ENCODE measurements at regions not wholly inside any gene's neighbourhood (a gene's known extent, or its start where the extent isn't known, plus 50 kb on each side); places are given as distances from the start of the nearest gene placed in this dataset.
"Not testable (repeated sequence)": the region's sequence is repeated elsewhere in the genome, so short reads cannot be mapped to it uniquely, and the experiment has no call there.

DNA sequence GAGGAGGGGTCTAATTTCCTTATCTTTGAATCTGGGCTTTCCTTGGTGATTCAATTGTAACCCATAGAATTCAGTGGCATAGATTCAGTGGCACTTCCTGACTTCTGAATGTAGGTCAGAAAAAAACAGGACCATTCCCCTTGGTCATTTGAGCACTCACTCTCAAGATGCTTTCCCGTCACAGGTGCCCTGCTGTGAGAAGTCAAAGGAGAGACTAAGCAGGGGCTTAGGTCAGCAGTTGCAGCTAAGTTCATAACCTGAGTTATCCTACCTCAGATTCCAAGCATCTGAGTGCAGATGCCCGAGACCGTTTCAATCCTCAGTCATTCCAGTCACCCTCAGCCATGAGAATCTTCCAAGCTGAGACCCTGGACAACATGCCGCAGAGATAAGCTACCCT, 506.6 kb downstream of the FRK start:
- no peaks in the 10 kb centered on the region for H3K27me3 Mint-ChIP-seq
- H3K4me3 Mint-ChIP-seq, result no peak overlapping the region
- H3K36me3 Mint-ChIP-seq (ENCODE audit: low read depth), result no peaks in the 10 kb centered on the region
- no peaks in the 10 kb centered on the region for H3K4me1 Mint-ChIP-seq
- H3K9me3 Mint-ChIP-seq, result peaks cover 6% of the 10 kb centered on the region
- H3K27ac Mint-ChIP-seq, result no peak overlapping the region
- no peak for ATAC-seq (replicated peaks)

DNA sequence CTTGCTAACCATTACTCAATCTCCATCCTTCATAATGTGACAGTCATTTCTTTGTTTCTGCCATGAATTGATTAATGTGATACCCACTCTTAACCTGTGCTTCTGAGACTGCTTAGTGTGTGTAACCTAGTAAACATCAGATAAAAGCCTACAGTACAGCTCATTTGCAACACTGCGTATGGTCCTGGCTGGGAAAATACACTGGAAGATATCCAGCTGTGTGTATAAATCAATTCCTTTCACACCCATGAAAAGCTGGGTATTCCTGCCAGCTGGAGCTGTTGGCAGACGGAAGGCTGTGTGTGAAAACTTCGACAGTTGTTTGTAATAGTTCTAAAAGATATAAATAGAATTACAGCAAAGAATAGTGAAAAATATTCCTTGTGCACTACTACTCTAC, 509.2 kb downstream of the FRK start:
- Mint-ChIP-seq H3K36me3 (ENCODE audit: low read depth) (no peaks in the 10 kb centered on the region), H3K4me1 (no peaks in the 10 kb centered on the region), H3K9me3 (peaks cover 12% of the 10 kb centered on the region), H3K4me3 (no peak overlapping the region), H3K27me3 (no peaks in the 10 kb centered on the region), H3K27ac (no peak overlapping the region)
- ATAC-seq (replicated peaks), result no peak

DNA sequence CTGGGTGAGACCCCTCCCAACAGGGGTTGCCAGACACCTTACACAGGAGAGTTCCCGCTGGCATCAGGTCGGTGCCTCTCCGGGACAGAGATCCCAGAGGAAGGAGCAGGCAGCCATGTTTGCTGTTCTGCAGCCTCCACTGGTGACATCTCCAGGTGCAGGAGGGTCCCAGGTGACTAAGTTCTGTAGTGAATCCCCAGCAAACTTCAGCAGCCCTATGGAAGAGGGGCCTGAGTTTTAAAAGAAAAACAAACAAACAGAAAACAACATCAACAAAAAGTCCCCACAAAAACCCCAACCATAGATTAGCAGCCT, 515.1 kb downstream of the FRK start:
- no peak overlapping the region for H3K27ac Mint-ChIP-seq
- no peaks in the 10 kb centered on the region for H3K36me3 Mint-ChIP-seq (ENCODE audit: low read depth)
- H3K4me3 Mint-ChIP-seq, result no peak overlapping the region
- H3K9me3 Mint-ChIP-seq, result peaks cover 19% of the 10 kb centered on the region
- H3K4me1 Mint-ChIP-seq, result no peaks in the 10 kb centered on the region
- ATAC-seq (replicated peaks), result no peak
- no peaks in the 10 kb centered on the region for H3K27me3 Mint-ChIP-seq

DNA sequence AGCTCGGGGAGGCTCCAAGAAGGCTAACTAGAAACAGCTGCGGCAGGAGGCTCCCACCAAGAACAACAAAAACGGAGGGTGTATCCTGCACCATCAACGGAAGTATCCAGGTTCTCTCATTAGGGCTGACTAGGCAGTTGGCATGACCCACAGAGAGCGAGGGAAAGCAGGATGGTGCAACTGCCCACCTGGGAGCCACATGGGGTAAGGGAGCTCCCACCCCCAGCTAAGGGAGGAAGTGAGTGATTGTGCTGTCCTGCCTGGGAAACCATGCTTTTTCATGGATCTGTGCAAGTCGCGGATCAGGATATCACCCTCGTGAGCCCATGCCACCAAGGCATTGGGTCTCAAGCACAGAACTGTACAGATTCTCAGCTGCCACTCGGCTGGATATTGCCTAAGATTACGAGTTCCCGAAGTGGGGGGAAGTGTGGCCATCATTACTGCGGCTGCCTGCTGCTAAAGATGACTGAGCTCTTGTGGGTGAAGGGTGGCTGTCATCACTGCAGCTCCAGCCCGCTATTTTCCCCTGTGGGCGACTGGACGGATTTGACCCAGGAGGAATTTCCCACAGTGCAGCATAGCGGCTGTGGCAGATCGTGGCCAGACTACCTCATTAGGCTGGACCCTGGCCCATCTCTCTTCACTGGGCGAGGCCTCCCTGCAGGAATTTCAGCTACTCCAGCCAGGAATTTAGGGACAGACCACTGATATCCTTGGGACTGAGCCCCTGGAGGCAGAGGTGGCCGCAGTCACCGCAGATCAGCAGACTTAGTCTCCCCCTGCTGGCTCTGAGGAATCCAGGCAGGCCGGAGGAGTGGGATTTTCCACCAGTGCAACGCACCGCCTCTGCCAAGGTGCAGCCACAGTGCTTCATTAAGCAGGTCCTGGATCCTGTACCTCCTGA, 515.7 kb downstream of the FRK start:
- no peak for ATAC-seq (replicated peaks)
- H3K36me3 Mint-ChIP-seq (ENCODE audit: low read depth), result no peaks in the 10 kb centered on the region
- H3K4me1 Mint-ChIP-seq, result no peaks in the 10 kb centered on the region
- H3K27me3 Mint-ChIP-seq, result no peaks in the 10 kb centered on the region
- no peak overlapping the region for H3K27ac Mint-ChIP-seq
- H3K9me3 Mint-ChIP-seq, result peaks cover 19% of the 10 kb centered on the region
- H3K4me3 Mint-ChIP-seq, result no peak overlapping the region

DNA sequence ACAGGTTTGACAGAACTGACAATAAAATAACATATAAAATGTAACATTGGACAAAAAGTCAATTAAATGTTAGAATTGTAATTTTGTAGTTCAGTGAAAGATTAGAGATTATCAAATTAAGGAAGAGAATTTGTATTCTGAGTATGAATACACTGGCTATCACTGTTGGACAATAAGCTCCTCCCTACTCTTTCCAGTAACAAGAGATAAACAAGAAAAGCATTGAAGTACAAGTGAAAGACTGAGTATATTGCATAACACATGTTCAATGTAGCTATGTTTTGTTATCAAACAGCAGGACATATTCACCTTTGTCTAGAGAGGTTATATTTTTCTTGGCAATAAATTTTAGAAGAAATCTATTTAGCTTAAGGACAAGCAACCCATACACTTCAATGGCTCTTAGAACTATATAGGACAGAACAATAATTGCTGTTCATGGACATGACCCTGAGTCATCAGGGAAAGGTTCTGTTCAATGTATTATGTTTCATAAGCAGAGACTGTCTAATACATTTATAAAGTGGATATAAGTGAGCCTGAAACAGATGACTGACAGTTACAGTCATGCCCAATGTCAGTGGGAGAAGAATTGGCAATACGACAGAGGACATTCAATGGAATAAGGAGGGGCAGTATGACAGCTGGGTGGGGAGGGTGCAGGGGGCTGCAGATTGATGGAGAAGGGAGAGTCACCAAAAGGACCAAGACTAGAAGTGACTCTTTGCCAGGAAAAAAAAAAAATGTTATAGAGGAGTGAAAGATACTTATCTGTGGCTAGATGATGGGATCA, 520.4 kb downstream of the FRK start:
- Mint-ChIP-seq H3K27ac (no peak overlapping the region), H3K36me3 (ENCODE audit: low read depth) (no peaks in the 10 kb centered on the region), H3K27me3 (no peaks in the 10 kb centered on the region), H3K9me3 (peaks cover 11% of the 10 kb centered on the region), H3K4me3 (no peak overlapping the region), H3K4me1 (no peaks in the 10 kb centered on the region)
- ATAC-seq (replicated peaks), result no peak

DNA sequence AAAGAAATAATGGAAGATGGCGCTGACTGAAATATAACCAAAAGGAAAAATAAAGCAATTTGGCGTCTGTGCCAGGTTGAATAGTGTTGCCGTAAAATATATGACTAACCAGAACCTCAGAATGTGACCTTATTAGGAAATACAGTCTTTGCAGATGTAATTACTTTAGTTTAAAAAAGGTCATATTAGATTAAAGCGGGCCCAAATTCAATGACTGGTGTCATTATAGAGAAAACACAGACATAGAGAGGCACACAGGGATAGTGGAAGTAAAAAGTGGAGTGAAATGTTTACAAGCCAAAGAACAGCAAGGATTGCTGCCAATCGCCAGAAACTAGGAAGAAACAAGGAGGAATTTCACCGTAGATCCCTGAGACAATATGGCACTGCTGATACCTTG, 521.2 kb downstream of the FRK start:
- Mint-ChIP-seq H3K4me3 (no peak overlapping the region), H3K27me3 (no peaks in the 10 kb centered on the region), H3K9me3 (peaks cover 14% of the 10 kb centered on the region), H3K27ac (no peak overlapping the region), H3K4me1 (no peaks in the 10 kb centered on the region), H3K36me3 (ENCODE audit: low read depth) (no peaks in the 10 kb centered on the region)
- ATAC-seq (replicated peaks), result no peak

DNA sequence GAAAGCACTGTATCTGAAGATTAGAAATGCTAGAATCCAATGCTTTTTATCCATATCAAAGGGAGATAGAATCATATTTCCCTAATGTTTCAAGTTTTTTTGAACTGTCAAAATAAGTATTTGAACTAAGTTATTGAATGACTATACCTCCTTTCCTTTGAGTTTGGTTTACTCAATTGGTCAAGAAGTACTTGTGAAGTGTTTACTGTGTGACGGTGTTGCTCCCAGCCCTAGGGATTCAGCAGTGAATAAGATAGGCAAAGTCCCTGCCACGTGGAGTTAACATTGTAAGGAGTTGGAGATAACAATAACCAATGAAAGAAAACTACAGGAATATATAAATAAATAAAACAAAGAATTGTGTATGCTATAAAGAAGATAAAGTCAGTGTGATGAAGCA, 535.9 kb downstream of the FRK start:
- ATAC-seq (replicated peaks), result no peak
- Mint-ChIP-seq H3K27me3 (no peaks in the 10 kb centered on the region), H3K27ac (no peak overlapping the region), H3K4me1 (no peaks in the 10 kb centered on the region), H3K9me3 (peaks cover 17% of the 10 kb centered on the region), H3K36me3 (ENCODE audit: low read depth) (no peaks in the 10 kb centered on the region), H3K4me3 (no peak overlapping the region)

DNA sequence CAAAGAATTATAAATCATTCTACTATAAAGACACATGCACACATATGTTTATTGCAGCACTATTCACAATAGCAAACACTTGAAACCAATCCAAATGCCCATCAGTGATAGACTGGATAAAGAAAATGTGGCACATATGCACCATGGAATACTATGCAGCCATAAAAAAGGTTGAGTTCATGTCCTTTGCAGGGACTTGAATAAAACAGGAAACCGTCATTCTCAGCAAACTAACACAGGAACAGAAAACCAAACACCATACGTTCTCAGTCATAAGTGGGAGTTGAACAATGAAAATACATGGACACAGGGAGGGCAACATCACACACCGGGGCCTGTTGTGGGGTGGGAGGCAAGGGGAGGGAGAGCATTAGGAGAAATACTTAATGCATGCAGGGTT, 538.9 kb downstream of the FRK start:
- not testable (repeated sequence) for ATAC-seq (replicated peaks); H3K27me3 Mint-ChIP-seq

DNA sequence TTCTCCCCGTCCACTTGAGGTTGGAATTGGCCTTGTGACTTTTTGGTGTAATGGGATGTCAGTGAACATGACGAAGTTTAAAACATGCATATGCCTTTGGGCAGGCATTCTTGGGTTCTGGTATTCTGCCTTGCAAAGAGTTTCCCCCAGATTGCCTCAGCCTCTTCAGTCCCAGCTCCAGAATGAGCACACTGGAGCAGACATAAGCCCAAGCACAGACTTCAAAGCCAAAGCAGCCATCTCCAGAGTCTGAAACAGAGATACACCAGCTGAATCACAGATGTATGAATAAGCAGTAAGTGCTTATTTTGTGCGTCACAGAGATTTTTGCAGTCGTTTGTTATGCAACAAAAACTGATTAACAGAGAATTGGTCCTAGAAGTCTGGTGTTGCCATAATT, 546.0 kb downstream of the FRK start:
- Mint-ChIP-seq H3K4me3 (no peak overlapping the region), H3K9me3 (peaks cover 19% of the 10 kb centered on the region), H3K27ac (no peak overlapping the region), H3K36me3 (ENCODE audit: low read depth) (no peaks in the 10 kb centered on the region), H3K4me1 (no peaks in the 10 kb centered on the region), H3K27me3 (no peaks in the 10 kb centered on the region)
- ATAC-seq (replicated peaks), result no peak

More for the DNA sequence above, 538.9 kb downstream of the FRK start:
- not testable (repeated sequence) for H3K27ac Mint-ChIP-seq; H3K4me1 Mint-ChIP-seq; H3K4me3 Mint-ChIP-seq; H3K36me3 Mint-ChIP-seq (ENCODE audit: low read depth)
- H3K9me3 Mint-ChIP-seq, result peaks cover 18% of the 10 kb centered on the region

DNA sequence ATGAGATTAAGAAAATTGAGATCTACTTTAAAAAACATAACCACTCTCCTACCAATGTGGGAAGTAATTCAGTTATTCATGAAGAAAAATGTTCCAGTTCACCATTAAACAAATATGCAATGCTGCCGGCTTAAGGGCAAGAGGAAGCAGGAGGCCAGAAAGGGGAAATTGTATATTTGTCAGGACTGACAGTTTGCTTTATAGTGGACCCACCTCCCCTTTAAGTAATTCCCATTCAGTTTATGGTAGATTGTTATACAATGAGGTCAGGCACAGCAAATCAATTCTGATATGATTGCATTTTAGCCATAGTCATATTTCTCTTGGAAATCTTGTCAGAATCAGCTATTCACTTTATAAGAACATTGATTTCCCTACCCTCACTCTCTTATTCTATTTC, 547.8 kb downstream of the FRK start:
- H3K27ac Mint-ChIP-seq, result no peak overlapping the region
- H3K9me3 Mint-ChIP-seq, result peaks cover 13% of the 10 kb centered on the region
- no peaks in the 10 kb centered on the region for H3K27me3 Mint-ChIP-seq
- no peak for ATAC-seq (replicated peaks)
- H3K4me1 Mint-ChIP-seq, result no peaks in the 10 kb centered on the region
- H3K4me3 Mint-ChIP-seq, result no peak overlapping the region
- no peaks in the 10 kb centered on the region for H3K36me3 Mint-ChIP-seq (ENCODE audit: low read depth)

DNA sequence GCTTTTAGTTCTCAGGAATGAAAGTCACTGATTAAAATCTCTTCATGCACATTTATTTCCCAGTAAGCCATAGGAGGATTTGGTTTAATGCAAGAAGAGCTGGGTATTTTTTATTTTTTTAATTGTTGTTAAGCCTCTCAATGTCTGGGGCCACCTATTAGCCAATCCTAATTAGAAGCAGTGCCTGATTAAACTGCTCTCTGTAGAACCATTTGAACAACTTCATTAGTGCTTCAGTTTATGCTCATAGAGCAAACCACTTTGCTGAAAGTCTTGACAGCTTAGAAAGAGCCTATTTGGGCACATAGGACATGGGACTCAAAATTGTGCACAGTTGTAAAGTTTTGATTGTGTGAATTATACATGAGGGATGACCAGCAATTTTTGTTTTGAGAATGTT, 548.9 kb downstream of the FRK start:
- H3K27me3 Mint-ChIP-seq, result no peaks in the 10 kb centered on the region
- ATAC-seq (replicated peaks), result no peak
- no peaks in the 10 kb centered on the region for H3K36me3 Mint-ChIP-seq (ENCODE audit: low read depth)
- no peaks in the 10 kb centered on the region for H3K4me1 Mint-ChIP-seq
- no peak overlapping the region for H3K27ac Mint-ChIP-seq
- H3K4me3 Mint-ChIP-seq, result no peak overlapping the region
- H3K9me3 Mint-ChIP-seq, result peaks cover 8% of the 10 kb centered on the region

DNA sequence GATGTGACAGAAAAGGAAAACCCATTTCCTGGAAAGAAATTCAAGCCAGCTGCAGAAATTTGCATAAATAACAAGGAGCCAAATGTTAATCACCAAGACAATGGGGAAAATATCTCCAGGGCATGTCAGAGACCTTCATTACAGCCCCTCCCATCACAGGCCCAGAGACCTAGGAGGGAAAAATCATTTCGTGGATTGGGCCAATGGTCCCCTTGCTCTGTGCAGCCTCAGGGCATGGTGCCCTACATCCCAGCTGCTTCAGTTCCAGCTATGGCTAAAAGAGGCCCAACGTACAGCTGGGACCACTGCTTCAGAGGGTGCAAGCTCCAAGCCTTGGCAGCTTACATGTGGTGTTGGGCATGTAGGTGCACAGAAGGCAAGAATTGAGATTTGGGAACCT, 558.3 kb downstream of the FRK start:
- not testable (repeated sequence) for H3K27me3 Mint-ChIP-seq; H3K4me1 Mint-ChIP-seq; H3K36me3 Mint-ChIP-seq (ENCODE audit: low read depth); ATAC-seq (replicated peaks); H3K4me3 Mint-ChIP-seq; H3K27ac Mint-ChIP-seq
- H3K9me3 Mint-ChIP-seq, result peaks cover 12% of the 10 kb centered on the region

DNA sequence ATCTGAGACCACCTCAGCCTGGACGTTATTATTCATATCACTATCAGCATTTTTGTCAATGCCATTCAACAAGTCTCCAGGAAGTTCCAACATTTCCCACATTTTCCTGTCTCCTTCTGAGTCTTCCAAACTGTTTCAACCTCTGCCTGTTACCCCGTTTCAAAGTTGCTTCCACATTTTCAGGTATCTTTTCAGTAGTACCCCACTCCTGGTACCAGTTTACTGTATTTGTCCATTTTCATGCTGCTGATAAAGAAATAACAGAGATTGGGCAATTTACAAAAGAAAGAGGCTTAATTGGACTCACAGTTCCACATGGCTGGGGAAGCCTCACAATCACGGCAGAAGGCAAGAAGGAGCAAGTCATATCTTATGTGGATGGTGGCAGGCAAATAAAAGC, 565.5 kb downstream of the FRK start:
- peaks cover 4% of the 10 kb centered on the region for H3K9me3 Mint-ChIP-seq
- H3K36me3 Mint-ChIP-seq (ENCODE audit: low read depth), result no peaks in the 10 kb centered on the region
- H3K4me1 Mint-ChIP-seq, result no peaks in the 10 kb centered on the region
- no peaks in the 10 kb centered on the region for H3K27me3 Mint-ChIP-seq
- ATAC-seq (replicated peaks), result no peak
- H3K4me3 Mint-ChIP-seq, result no peak overlapping the region
- H3K27ac Mint-ChIP-seq, result no peak overlapping the region

DNA sequence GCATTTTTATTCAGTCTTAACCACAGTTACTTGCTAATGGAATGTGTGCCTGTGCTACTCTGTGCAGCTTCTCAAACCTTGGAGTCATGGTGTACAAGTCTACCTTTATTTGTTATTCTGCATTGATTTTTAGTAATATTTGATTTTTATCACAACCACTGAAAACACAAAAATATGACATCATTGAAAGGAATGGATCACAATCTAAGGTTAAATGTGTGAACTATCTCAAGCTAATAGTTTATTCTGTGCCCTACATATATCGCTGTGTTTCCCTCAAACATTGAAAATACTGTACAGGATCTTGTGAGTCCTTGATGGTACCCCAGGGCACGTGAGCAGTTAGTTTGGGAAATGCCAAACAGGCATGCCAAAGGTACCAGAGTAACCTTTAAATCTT, 573.4 kb downstream of the FRK start:
- no peak overlapping the region for H3K27ac Mint-ChIP-seq
- peaks cover 4% of the 10 kb centered on the region for H3K9me3 Mint-ChIP-seq
- H3K4me3 Mint-ChIP-seq, result no peak overlapping the region

DNA sequence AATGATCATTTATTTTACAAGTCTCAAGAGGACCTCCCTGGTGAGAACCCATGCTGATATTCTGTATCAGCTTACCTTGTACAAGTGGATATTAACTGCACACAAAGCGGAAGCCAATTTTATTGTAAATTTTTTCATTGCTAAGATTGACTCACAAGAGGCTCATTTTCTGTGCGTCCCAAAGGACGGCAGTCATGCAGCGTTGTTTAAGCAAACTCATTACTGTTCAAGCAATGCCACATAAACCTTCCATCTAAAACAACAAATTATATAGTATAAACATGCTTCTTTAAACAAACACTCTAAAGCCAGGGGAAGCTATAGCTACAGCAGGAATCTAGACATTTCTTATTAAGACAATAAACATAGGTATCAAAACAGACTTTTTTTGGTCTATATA, 575.3 kb downstream of the FRK start:
- Mint-ChIP-seq H3K27ac (no peak overlapping the region), H3K9me3 (peaks cover 4% of the 10 kb centered on the region), H3K36me3 (ENCODE audit: low read depth) (no peaks in the 10 kb centered on the region), H3K4me1 (no peaks in the 10 kb centered on the region), H3K27me3 (no peaks in the 10 kb centered on the region), H3K4me3 (no peak overlapping the region)
- ATAC-seq (replicated peaks), result no peak

More for the DNA sequence above, 573.4 kb downstream of the FRK start:
- ATAC-seq (replicated peaks), result no peak
- Mint-ChIP-seq H3K27me3 (no peaks in the 10 kb centered on the region), H3K4me1 (no peaks in the 10 kb centered on the region), H3K36me3 (ENCODE audit: low read depth) (no peaks in the 10 kb centered on the region)

Measured in activated T-helper 17 cell treated with anti-CD3 and anti-CD28 coated beads, Interleukin-2, amount 50 U/mL, for 72 hours (primary cell).